ENCODE measurements at regions not wholly inside any gene's neighbourhood (a gene's known extent, or its start where the extent isn't known, plus 50 kb on each side); places are given as distances from the start of the nearest gene placed in this dataset.
"Not testable (repeated sequence)": the region's sequence is repeated elsewhere in the genome, so short reads cannot be mapped to it uniquely, and the experiment has no call there.

- Mint-ChIP-seq H3K27me3 (peaks cover 7% of the 10 kb centered on the region), H3K4me1 (ENCODE audit: low read depth) (peaks cover 12% of the 10 kb centered on the region), H3K4me3 (no peak overlapping the region), H3K27ac (no peak overlapping the region), H3K36me3 (ENCODE audit: low read depth) (no peaks in the 10 kb centered on the region), H3K9me3 (no peaks in the 10 kb centered on the region)
- intact Hi-C loops (cut with micrococcal nuclease), result no loop called here
These were observed 57.1 kb upstream of the ANKH start for GRCh38 chr5:14928661-14929060.

- H3K4me3 Mint-ChIP-seq, result no peak overlapping the region
- no peaks in the 10 kb centered on the region for H3K9me3 Mint-ChIP-seq
These were observed 53.7 kb upstream of the ANKH start for GRCh38 chr5:14925326-14925725.

DNA sequence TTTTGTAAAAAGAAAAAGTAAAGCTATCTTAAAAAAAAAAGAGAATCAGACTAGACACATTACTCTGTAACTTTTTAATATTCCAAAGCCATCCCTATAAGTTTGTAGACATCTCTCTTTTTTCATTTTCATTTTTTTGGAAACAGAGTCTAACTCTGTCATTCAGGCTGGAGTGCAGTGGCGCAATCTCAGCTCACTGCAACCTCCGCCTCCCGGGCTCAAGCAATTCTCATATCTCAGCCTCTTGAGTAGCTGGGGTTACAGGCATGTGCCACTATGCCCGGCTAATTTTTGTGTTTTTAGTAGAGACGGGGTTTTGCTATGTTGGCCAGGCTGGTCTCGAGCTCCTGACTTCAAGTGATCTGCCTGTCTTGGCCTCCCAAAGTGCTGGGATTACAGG, 51.4 kb upstream of the ANKH start:
- H3K27ac Mint-ChIP-seq; H3K4me3 Mint-ChIP-seq; H3K9me3 Mint-ChIP-seq; intact Hi-C loops (cut with micrococcal nuclease); H3K36me3 Mint-ChIP-seq (ENCODE audit: low read depth): not testable (repeated sequence)
- Mint-ChIP-seq H3K4me1 (ENCODE audit: low read depth) (peaks cover 12% of the 10 kb centered on the region), H3K27me3 (peaks cover 15% of the 10 kb centered on the region)

More at GRCh38 chr5:14925326-14925725, 53.7 kb upstream of the ANKH start:
- no peak overlapping the region for H3K27ac Mint-ChIP-seq
- H3K27me3 Mint-ChIP-seq, result peaks cover 15% of the 10 kb centered on the region
- intact Hi-C loops (cut with micrococcal nuclease), result no loop called here
- H3K4me1 Mint-ChIP-seq (ENCODE audit: low read depth), result peaks cover 12% of the 10 kb centered on the region
- H3K36me3 Mint-ChIP-seq (ENCODE audit: low read depth), result no peaks in the 10 kb centered on the region

- peaks cover 16% of the 10 kb centered on the region for H3K27me3 Mint-ChIP-seq
- H3K27ac Mint-ChIP-seq, result no peak overlapping the region
- H3K9me3 Mint-ChIP-seq, result no peaks in the 10 kb centered on the region
- peaks cover 12% of the 10 kb centered on the region for H3K4me1 Mint-ChIP-seq (ENCODE audit: low read depth)
- no peak overlapping the region for H3K4me3 Mint-ChIP-seq
- H3K36me3 Mint-ChIP-seq (ENCODE audit: low read depth), result no peaks in the 10 kb centered on the region
- intact Hi-C loops (cut with micrococcal nuclease), result no loop called here
These were observed 50.9 kb upstream of the ANKH start for GRCh38 chr5:14922456-14922855.
